ENCODE measurements at regions not wholly inside any gene's neighbourhood (a gene's known extent, or its start where the extent isn't known, plus 50 kb on each side); places are given as distances from the start of the nearest gene placed in this dataset.
"Not testable (repeated sequence)": the region's sequence is repeated elsewhere in the genome, so short reads cannot be mapped to it uniquely, and the experiment has no call there.

- no peak for DNase-seq
These were observed 1105.7 kb downstream of the REEP3 start for GRCh38 chr10:64626924-64627323.

GRCh38 chr10:64630534-64630933, 1109.3 kb downstream of the REEP3 start:
- no peak for DNase-seq

- no peak for DNase-seq
These were observed 1114.7 kb downstream of the REEP3 start for GRCh38 chr10:64635906-64636305.

GRCh38 chr10:64636461-64636860, 1115.3 kb downstream of the REEP3 start:
- no peak for DNase-seq

- no peak for DNase-seq
These were observed 1116.7 kb downstream of the REEP3 start for GRCh38 chr10:64637939-64638338.

DNA sequence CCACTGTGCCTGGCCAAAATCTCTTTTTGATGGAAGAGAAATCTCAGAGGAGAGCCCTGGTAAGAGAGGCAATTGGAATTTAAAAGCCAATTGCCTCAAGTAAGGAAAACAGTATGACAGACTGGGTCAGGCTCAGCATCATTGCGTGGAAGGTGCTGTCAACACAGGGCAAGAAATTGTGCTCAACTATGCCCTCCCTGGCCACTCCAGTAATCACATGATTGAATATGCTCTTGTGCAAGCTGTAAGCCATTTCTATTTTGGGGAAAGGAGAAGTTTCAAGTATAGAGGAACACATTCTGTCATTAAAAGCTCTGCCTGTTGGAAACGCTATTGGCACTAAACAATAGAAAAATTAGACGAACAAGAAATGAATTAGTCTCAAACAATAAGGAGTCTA, 1127.7 kb downstream of the REEP3 start:
- no peak for DNase-seq

- DNase-seq = no peak
These were observed 1137.3 kb downstream of the REEP3 start for GRCh38 chr10:64658528-64658927.

DNA sequence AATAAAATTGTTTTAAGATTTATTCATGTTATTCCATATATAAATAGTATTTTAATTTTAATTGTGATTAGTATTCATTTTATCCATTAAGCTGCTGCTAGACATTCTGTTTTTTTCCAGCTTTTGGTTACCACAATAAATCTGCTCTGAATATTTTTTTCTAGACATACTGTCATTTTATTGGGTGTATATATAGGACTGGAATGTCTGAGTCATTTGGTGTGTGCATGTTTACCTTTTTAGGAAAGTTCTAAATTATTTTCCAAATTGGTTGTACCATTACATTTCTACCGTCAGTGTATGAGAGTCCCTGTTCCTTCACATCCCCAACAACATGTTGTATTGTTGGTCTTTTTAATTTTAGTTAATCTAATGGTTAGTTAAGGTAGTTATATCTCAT, 1138.1 kb downstream of the REEP3 start:
- DNase-seq = no peak

DNA sequence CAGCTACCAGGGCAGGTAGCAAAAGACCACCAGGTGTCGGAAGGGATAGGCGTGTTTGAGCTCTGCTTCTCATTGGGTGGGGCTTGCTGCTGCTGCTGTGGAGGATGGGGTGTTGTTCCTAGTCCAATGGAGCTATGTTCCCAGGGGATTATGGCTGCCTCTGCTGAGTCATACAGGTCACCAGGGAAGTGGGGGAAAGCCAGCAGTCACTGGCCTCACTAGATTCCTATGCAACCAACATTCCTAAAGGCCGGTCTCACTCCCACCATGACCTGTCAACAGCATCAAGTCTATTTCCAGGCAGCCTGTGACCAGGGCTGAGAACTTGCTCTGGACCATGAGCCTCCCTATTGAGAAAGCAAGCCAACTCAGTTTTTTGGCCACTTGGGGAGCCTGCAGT, 1160.8 kb downstream of the REEP3 start:
- DNase-seq = no peak

DNA sequence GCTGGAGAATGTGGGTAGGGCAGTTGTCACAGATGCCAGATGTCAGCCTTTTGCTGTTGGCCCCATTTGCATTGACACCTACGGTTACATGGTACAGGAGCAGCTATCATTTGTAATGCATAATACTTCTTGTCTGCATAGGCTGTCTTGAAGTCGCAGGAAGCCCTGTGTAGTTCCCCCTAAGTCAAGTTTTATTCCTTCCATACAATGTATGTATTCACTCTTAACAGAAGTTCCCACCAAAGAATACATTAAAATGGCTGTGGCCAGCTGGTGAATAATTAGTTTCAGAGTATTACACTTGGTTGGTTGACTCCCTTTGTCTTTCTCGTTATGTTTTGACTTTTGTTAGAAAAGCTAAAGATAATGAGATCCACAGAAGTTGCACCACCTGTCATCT, 1169.0 kb downstream of the REEP3 start:
- no peak for DNase-seq

GRCh38 chr10:64699244-64699643, 1178.0 kb downstream of the REEP3 start:
- DNase-seq = no peak

GRCh38 chr10:64702086-64702485, 1180.9 kb downstream of the REEP3 start:
- DNase-seq = not testable (repeated sequence)

DNA sequence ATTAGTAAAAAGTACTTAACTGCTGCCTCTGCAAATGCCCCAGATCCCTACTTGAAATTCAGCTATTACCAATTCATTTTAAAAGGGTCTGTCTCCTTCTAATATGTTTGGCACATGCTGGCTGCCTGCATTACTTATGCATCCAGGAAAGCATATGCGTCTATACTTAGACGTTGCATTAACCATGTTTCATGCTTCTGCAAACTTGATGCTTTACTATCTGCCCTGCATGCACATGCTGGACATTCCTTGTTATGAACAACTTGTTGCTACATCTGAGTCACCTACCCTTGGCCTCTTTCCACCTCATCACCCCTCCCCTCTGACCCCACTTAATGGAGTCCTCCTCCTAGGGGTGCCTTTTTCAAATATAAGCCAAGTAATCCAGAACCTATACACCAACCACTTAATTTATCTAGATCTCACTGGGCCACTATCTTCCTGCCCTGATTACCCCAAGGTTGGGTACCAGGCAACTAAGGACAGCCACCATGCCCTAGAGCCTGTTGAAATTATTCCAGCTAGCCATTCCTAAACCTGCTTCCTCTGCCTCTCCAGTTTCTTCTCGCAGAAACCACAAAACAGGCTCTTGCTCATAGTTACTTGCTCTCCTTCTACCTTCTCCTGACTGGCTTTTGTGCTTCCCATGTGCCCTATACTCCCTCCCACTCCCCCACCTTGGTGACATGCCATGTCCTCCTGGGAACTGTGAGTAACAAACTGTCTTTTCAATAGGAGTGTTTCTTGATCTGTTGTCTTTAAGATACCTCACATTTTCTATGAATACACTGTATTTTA, 1187.9 kb downstream of the REEP3 start:
- no peak for DNase-seq

DNA sequence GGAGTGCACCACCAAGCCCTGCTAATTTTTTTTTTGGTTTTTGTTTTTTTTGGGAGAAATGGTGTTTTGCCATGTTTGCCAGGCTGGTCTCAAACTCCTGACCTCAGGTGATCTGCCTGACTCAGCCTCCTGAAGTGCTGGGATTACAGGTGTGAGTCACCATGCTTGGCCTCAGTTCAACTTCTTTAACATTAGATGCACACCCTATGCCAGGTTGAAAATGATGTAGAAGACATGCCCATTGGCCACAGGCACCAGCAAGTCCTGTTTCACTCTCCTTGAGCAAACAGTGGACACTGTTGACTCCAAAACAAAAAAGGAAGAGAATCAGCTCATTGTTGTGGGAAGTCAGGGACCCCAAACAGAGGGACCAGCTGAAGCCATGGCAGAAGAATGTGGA, 1205.3 kb downstream of the REEP3 start:
- no peak for DNase-seq

GRCh38 chr10:64731016-64731415, 1209.8 kb downstream of the REEP3 start:
- DNase-seq = no peak

DNA sequence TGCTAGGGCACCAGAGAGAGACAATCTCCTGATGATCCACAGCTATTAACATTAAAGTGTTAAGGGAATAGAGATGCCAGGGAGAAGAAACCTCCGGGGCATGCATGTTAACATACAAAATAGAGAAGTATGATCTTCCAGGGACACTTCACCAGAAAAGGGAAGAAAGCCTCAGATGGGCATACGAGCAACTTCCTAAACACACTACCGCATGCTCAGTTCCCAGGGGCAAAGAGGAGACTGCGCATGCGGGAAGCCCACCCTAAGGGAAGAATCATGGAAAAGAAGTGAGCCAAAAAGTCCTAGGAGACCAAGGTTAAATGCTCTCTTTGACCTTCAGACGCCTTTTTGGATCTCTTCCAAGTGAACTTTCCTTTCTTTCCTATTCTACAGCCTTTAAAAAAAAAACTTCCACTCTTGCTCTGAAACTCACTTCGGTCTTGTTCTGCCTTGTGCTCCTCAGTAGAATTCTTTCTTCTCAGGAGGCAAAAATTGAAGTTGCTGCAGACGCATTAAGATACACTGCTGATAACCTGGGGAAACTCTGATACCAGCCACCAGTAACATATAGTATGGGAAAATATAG, 1211.3 kb downstream of the REEP3 start:
- DNase-seq = no peak

DNA sequence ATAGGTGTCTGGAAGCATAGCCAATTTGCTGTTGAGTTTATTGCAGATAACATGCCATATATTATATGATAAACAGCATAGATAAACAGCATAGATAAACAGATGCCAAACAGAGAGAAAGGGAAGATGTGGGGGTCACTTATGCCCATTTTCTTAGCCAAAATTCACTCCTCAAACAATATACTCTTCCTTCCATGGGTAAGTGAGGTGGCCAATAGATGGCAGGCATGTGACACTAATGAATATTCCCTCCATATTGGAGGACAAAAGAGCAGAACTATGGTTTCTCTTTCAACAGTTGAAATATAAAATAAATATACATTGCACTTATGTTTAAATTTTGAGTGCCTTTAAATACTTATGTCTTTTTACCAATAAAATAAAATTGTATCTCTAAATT, 1212.8 kb downstream of the REEP3 start:
- DNase-seq = no peak

DNA sequence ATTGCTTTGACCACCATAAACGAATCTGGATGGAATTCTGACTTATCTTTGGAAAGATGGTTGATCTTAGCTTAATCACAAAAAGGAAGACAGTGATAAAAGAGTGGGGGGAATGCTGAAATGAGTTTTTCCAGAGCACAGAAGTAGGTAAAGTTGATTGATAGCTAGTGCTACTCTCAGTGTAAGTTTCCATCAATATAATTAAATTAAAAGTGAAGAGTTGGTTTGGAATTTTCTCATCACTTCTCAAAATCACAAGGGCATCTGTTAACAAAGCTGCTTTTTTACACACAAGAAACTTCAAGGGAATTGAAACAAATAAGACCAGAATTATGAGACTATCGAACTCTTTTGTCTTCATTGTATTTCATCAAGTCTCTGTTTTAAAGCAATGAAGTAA, 1217.3 kb downstream of the REEP3 start:
- DNase-seq = no peak

DNA sequence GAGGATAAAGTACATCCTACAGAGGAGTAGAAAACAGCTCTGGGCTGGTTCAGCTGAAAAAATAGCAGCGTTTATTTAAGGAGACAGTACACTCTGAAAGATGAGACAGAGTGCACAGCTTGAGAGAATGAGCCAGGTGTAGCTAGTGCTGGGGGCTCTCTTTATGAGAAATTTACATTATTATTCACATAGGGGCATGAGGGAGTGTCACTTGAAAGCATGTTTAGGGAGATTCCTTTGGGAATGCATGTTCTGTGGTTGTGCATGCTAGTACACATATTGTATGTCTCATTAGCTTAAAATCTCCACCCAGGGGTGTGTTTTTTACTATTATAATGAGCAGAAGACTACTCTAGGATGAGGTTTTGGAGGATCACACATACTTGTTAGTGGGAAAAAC, 1224.4 kb downstream of the REEP3 start:
- DNase-seq = no peak

- no peak for DNase-seq
These were observed 1229.5 kb downstream of the REEP3 start for GRCh38 chr10:64750672-64751071.

DNA sequence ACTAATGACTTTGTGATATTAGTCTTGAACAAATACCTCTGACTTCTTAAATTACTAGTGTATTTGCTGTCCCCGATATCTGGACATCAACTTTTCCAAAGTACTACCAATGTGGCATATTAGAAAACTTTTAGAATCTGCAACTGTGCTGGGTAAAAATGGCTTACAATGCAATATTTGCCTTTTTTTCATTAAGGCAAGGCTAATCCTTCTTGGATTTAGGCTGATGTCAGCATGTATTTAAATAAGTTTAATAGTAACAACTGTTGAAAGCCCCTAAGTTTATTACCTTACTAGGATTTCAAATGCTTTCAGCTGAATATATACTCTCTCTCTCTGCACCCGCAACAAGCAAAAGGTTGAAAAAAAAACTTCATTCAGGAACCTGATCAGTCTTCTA, 1232.3 kb downstream of the REEP3 start:
- no peak for DNase-seq

DNA sequence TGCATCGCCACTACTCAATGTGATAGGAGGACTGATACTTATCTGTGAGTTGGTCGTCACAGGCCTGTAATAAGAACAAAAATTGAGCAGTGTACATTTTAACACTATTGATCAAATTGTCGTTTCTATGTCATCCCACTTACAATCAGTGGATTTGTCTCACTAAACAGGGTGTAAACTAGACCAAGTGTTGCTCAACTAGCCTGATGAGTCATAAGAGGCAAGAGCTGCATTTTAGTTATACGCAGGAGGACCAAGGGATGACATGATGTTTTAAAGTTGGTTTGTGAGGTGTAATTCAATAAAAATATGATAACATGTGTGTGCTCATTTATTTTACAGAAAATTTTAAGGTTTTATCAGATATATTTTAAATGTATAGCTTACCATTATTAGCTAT, 1239.2 kb downstream of the REEP3 start:
- DNase-seq = no peak

GRCh38 chr10:64762861-64763260, 1241.7 kb downstream of the REEP3 start:
- no peak for DNase-seq

GRCh38 chr10:64765498-64765897, 1244.3 kb downstream of the REEP3 start:
- DNase-seq = no peak

Data from GDM1 (cell line).